HG03139 (cell line): ENCODE measurements at regions not wholly inside any gene's neighbourhood (a gene's known extent, or its start where the extent isn't known, plus 50 kb on each side); places are given as distances from the start of the nearest gene placed in this dataset.
"Not testable (repeated sequence)": the region's sequence is repeated elsewhere in the genome, so short reads cannot be mapped to it uniquely, and the experiment has no call there.

Experiments used
- ATAC-seq: cut with Tn5 transposase; IDR thresholded peaks from one replicate; pipeline ENCODE4 v1.9.1; 2021; ENCODE audit not compliant: unreplicated experiment

DNA sequence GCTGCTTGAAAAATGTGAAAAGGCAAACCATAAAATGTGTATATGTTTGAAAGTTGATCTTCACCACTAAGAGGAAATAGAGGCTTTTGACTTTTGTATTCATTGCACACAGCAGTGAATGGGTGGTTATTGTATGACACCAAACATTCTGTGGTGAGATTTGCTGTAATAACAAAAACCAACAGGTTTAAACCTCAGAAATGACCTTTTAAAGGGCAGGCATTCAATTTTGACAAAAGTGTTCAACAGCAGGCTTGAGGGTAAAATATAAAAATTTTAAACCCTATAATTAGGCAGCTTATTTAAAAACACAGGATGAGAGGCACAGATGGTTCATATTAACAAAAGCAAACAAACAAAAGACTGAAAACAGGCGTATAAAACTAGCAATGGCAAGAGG, 128.1 kb upstream of the NUDT12 start:
- no peak for ATAC-seq

- ATAC-seq, result no peak
Observed at GRCh38 chr5:103679873-103680272, 117.3 kb upstream of the NUDT12 start.

DNA sequence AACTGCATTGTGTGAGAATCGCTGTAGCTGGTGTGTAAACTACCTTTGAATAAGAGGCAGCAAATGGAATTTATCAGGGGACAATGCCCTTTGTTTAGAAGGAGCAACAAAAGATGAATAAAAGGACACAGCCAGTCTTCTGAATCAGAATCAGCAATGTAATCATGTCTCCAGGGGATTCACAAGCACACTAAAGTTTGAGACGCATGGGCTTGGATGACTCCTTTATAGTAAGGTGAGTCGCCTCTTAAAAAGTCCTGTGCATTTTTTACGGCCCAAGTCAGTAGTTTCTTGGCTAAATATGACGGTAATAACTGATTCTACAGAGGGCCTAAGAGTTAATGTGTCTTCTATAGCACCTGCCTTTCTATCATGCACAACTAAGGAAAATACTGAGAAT, 113.6 kb upstream of the NUDT12 start:
- ATAC-seq, result not testable (repeated sequence)

GRCh38 chr5:103674739-103675138, 112.2 kb upstream of the NUDT12 start:
- no peak for ATAC-seq

GRCh38 chr5:103674251-103674650, 111.7 kb upstream of the NUDT12 start:
- no peak for ATAC-seq

- no peak for ATAC-seq
Observed at GRCh38 chr5:103669615-103670014, 107.0 kb upstream of the NUDT12 start.

- no peak for ATAC-seq
Observed at GRCh38 chr5:103668281-103668680, 105.7 kb upstream of the NUDT12 start.

DNA sequence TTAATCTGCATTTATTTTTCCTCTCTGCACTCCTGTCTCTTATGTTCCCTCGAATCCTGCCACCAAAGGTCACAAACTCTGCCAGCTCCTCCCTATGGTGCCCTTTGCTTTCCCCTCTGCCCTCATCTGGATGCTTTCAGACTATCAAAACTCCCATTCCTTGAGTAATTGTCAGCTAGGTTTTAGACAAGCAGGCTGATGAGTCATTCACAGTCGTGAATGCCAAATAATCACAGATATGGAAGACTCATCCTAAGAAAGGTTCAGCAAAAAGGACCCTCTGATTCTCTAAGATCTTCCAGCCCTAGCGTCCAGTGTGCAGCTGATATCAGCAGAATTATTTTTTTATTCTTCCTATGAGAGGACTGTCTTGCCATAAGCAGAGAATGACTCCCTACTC, 104.5 kb upstream of the NUDT12 start:
- ATAC-seq, result no peak

DNA sequence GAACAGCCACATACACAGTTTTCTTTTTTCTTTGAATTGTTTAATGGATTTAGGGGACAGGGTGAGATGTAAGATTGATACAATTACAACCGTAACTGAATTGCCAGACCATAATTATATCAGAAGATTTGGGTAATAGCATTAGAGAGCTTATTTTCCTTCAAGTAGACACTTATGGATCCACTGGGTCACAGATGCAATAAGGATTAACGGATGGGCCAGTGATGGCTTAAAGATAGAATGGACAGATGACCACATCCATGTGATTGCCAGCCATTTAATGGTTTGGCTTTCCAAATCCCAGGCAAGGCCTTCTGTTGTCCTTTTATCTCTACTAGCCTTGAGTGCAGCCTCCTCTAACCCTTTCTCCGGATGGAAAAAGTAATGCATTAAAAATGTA, 94.7 kb upstream of the NUDT12 start:
- no peak for ATAC-seq

DNA sequence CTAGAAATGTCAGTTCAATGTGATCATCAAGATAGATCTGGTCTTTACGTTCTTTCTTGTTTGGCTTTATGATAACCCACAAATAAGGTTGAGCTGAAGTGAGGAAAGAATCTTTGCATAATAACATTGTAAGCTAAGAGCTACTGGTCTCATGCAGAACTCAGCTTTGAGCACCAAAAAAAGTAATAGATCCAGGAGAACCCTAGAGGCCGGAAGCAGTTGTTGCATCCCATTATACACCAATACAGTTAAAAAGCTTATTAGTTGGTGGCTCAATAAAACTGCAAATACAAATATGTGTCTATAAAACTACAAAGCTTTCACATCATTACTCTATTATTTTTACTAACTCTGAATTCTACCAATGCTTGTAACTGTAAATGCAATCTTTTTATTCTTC, 85.5 kb upstream of the NUDT12 start:
- ATAC-seq, result no peak

GRCh38 chr5:103646698-103647614, 84.4 kb upstream of the NUDT12 start:
- ATAC-seq, result no peak

DNA sequence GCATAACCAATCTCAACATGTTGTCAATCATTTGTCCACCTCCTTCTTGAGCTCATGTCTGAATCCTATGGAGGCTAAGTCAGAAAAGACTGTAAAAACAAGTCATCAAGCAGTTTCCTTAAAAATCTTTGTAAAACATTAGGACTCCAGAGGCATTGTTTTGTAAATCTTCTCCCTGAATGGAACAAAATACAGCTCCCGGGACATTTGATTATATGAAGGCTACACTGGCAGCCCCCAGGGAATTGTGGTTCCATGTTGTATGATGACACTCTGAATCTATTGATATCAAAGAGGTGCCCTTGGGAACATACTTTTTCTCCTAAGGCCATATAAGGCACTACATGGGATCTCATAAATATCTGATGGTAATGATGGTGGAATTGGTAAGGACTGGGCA, 83.2 kb upstream of the NUDT12 start:
- no peak for ATAC-seq

DNA sequence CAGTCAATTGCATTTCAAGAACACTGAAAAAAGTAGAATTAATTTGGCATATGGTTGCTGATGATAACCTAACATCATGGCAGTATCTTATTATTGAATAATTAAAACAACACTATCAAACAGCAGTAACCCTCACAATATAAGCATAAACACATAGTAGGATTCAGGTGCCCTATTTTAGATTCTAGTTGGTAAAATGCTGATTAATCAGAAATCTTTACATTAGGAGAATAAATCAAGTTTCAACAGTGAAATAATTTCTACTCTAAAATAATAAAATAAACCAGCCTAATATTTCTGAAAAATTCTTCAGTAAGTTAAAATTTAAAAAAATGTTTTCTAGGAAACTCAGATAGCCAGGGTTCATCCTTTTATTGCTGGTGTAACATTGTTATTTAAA, 76.4 kb upstream of the NUDT12 start:
- no peak for ATAC-seq

GRCh38 chr5:103624675-103625074, 62.1 kb upstream of the NUDT12 start:
- ATAC-seq, result no peak

DNA sequence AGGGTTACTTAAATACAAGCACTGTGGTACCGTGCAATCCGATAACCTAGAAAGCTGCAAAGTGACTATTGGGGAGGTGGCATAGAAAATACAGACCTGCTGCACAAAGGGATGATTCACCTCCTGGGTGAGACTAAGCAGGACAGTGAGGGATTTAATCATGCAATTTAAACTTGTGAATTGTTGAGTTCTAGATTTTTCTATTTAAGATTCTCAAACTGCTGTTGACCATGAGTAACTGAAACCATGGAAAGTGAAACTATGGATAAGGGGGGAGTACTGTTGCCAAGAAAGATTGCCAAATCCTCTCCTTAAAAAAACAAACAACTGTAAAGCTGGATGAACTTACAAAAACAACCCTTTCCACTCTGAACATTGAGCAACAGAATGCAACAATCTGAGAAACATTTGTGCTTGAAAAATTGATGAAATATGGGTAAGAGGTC, 61.5 kb upstream of the NUDT12 start:
- no peak for ATAC-seq

DNA sequence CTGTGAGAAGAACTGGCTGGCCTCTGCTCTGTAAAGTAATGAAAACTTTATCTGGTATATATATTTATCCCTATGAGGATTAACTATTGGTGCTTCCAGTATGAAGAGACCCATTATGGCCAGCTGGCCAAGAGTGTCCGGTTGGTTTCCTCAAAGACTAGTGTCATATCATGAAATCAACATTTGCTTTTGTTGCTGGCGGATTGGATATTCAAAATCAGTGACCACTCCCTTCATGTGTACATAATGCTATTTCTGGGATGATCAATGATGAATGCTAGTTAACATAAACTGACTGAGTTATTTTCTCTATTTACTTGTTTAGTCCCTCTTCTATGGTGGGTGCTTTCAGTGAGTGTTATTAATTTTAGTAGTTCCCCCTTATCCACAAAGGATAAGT, 60.8 kb upstream of the NUDT12 start:
- no peak for ATAC-seq

- no peak for ATAC-seq
Observed at GRCh38 chr5:103621548-103621930, 59.0 kb upstream of the NUDT12 start.

GRCh38 chr5:103620851-103621547, 58.4 kb upstream of the NUDT12 start:
- ATAC-seq, result no peak

- ATAC-seq, result no peak
Observed at GRCh38 chr5:103617913-103618312, 55.3 kb upstream of the NUDT12 start.

- no peak for ATAC-seq
Observed at GRCh38 chr5:103617090-103617489, 54.5 kb upstream of the NUDT12 start.

- ATAC-seq, result no peak
Observed at GRCh38 chr5:103612545-103612944, 50.0 kb upstream of the NUDT12 start.
